ENCODE measurements at regions not wholly inside any gene's neighbourhood (a gene's known extent, or its start where the extent isn't known, plus 50 kb on each side); places are given as distances from the start of the nearest gene placed in this dataset.

DNA sequence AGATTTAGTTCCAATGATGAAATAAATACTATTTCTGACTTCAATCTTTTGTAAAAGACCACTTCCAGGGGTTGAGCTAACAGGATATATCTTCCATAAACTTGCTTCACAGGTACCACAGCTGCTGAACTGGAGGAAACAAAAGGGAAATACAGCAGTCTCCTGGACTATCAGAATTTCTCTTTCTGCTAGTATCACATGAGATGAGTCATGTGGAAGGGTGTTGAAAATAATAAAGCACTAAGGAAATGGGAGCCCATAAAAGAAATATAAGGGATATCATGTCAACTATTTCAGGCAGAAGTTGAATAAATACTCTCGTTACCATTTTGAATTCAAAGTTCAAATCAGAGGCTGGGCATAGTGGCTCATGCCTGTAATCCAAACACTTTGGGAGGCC lies 250.3 kb upstream of the NFE2L3 start:
- intact Hi-C loops (cut with DNase I), result loop anchor here (10.0 kb wide), 1 partner anchor 153 kb away; no protein-coding TSS in a partner anchor
- FAIRE-seq (no peak), DNase-seq (no peak)
- H3K27me3 ChIP-seq (ENCODE audit: control insufficient read depth, insufficient read depth, low read length), result no peaks in the 10 kb centered on the region
- H3K4me3 ChIP-seq (ENCODE audit: low read length in 3 of 3), result no peak overlapping the region
- no peak overlapping the region for H3K27ac ChIP-seq (ENCODE audit: low read depth in 2 of 2, low read length in 2 of 2)
- TF ChIP-seq, protein P1, sequence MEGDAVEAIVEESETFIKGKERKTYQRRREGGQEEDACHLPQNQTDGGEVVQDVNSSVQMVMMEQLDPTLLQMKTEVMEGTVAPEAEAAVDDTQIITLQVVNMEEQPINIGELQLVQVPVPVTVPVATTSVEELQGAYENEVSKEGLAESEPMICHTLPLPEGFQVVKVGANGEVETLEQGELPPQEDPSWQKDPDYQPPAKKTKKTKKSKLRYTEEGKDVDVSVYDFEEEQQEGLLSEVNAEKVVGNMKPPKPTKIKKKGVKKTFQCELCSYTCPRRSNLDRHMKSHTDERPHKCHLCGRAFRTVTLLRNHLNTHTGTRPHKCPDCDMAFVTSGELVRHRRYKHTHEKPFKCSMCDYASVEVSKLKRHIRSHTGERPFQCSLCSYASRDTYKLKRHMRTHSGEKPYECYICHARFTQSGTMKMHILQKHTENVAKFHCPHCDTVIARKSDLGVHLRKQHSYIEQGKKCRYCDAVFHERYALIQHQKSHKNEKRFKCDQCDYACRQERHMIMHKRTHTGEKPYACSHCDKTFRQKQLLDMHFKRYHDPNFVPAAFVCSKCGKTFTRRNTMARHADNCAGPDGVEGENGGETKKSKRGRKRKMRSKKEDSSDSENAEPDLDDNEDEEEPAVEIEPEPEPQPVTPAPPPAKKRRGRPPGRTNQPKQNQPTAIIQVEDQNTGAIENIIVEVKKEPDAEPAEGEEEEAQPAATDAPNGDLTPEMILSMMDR (IDR thresholded peaks at IDR 0.05; ENCODE audit: borderline replicate concordance, extremely low read depth, insufficient read depth), result no peak
- no peaks in the 10 kb centered on the region for H3K9me3 ChIP-seq (ENCODE audit: control insufficient read depth in 2 of 3, insufficient read depth in 1 of 3, low read length in 3 of 3)
- H3K4me1 ChIP-seq (ENCODE audit: control insufficient read depth in 2 of 3, insufficient read depth in 2 of 3, low read depth in 1 of 3, low read length in 3 of 3), result no peaks in the 10 kb centered on the region
- no peaks in the 10 kb centered on the region for H3K36me3 ChIP-seq (ENCODE audit: control insufficient read depth in 2 of 3, insufficient read depth in 3 of 3, low read length in 3 of 3)
- no peak overlapping the region for H3K9ac ChIP-seq (ENCODE audit: low read length in 3 of 3)

DNA sequence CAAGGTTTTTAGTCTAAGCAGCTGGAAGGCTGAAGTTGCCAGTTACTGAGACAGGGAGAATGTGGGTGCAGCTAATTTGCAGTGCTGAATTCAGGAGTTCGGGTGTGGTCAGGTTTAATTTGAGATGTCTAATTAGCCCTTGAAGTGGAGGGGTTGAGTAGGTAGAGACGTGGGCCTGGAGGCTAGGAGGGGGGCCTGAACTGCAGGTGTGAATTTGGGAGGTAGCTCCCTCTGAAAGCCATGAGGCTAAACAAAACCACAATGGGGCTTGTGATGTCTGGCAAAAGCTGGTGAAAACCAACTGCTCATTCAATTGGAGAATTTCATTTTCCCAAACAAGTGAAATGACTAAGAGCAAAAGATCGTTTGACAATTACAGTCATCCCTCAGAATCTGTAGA lies 246.0 kb upstream of the NFE2L3 start:
- Histone ChIP-seq H3K4me1 (ENCODE audit: control insufficient read depth in 2 of 3, insufficient read depth in 2 of 3, low read depth in 1 of 3, low read length in 3 of 3) (no peaks in the 10 kb centered on the region), H3K9ac (ENCODE audit: low read length in 3 of 3) (no peak overlapping the region), H3K9me3 (ENCODE audit: control insufficient read depth in 2 of 3, insufficient read depth in 1 of 3, low read length in 3 of 3) (no peaks in the 10 kb centered on the region), H3K36me3 (ENCODE audit: control insufficient read depth in 2 of 3, insufficient read depth in 3 of 3, low read length in 3 of 3) (no peaks in the 10 kb centered on the region), H3K4me3 (ENCODE audit: low read length in 3 of 3) (no peak overlapping the region), H3K27ac (ENCODE audit: low read depth in 2 of 2, low read length in 2 of 2) (no peak overlapping the region), H3K27me3 (ENCODE audit: control insufficient read depth, insufficient read depth, low read length) (no peaks in the 10 kb centered on the region)
- intact Hi-C loops (cut with DNase I), result loop anchor here (10.0 kb wide), 1 partner anchor 149 kb away; no protein-coding TSS in a partner anchor
- FAIRE-seq (no peak), DNase-seq (no peak)
- TF ChIP-seq, protein P1 (IDR thresholded peaks at IDR 0.05; ENCODE audit: borderline replicate concordance, extremely low read depth, insufficient read depth), result no peak

DNA sequence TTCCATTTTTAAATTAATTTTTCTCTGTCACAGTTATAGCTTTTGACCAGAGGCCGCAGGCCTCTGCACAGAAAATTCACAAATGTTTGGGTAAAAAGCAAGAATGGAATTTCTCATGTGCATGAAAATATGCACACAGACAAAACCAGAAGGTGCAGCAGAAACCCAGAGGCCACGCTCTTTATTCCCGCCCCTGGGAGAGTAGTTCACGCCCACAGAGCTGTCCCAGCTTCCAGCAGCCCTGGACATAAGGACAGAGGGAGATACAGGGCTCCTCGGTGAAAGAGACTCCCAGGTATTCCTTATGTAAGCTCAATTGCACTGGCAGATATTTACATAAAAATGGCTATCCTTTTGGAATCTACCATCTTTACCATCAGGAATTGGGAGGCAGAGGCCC lies 245.2 kb upstream of the NFE2L3 start:
- H3K9me3 ChIP-seq (ENCODE audit: control insufficient read depth in 2 of 3, insufficient read depth in 1 of 3, low read length in 3 of 3), result no peaks in the 10 kb centered on the region
- no peaks in the 10 kb centered on the region for H3K27me3 ChIP-seq (ENCODE audit: control insufficient read depth, insufficient read depth, low read length)
- H3K4me1 ChIP-seq (ENCODE audit: control insufficient read depth in 2 of 3, insufficient read depth in 2 of 3, low read depth in 1 of 3, low read length in 3 of 3), result no peaks in the 10 kb centered on the region
- H3K27ac ChIP-seq (ENCODE audit: low read depth in 2 of 2, low read length in 2 of 2), result no peak overlapping the region
- no peak for FAIRE-seq
- DNase-seq, result no peak
- intact Hi-C loops (cut with DNase I), result loop anchor here (10.0 kb wide), 1 partner anchor 148 kb away; no protein-coding TSS in a partner anchor
- H3K36me3 ChIP-seq (ENCODE audit: control insufficient read depth in 2 of 3, insufficient read depth in 3 of 3, low read length in 3 of 3), result no peaks in the 10 kb centered on the region
- TF ChIP-seq, protein P1 (IDR thresholded peaks at IDR 0.05; ENCODE audit: borderline replicate concordance, extremely low read depth, insufficient read depth), result no peak
- no peak overlapping the region for H3K4me3 ChIP-seq (ENCODE audit: low read length in 3 of 3)
- no peak overlapping the region for H3K9ac ChIP-seq (ENCODE audit: low read length in 3 of 3)

DNA sequence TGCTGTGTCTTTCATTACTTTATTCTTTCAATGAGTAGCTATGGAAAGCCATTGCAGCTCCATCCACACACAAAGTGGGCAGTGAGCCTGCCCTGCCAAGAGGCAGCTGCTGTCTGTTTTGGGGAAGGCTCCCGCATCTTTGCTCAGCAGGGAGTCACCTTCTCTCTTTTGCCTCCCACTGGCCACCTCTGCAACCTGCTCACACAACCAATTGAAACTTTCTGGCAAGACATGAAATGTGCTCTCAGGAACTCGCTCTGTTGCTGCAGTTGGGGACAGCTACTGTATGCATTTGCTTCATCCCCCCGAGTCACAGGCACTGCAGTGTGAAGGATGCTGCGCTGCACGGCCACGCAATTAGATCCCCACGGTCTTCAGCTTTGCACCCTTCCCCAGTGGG lies 244.8 kb upstream of the NFE2L3 start:
- Histone ChIP-seq H3K9ac (ENCODE audit: low read length in 3 of 3) (no peak overlapping the region), H3K27me3 (ENCODE audit: control insufficient read depth, insufficient read depth, low read length) (no peaks in the 10 kb centered on the region), H3K9me3 (ENCODE audit: control insufficient read depth in 2 of 3, insufficient read depth in 1 of 3, low read length in 3 of 3) (no peaks in the 10 kb centered on the region), H3K27ac (ENCODE audit: low read depth in 2 of 2, low read length in 2 of 2) (no peak overlapping the region), H3K4me1 (ENCODE audit: control insufficient read depth in 2 of 3, insufficient read depth in 2 of 3, low read depth in 1 of 3, low read length in 3 of 3) (no peaks in the 10 kb centered on the region), H3K4me3 (ENCODE audit: low read length in 3 of 3) (no peak overlapping the region), H3K36me3 (ENCODE audit: control insufficient read depth in 2 of 3, insufficient read depth in 3 of 3, low read length in 3 of 3) (no peaks in the 10 kb centered on the region)
- TF ChIP-seq, protein P1 (IDR thresholded peaks at IDR 0.05; ENCODE audit: borderline replicate concordance, extremely low read depth, insufficient read depth), result no peak
- no peak for FAIRE-seq
- DNase-seq, result no peak
- intact Hi-C loops (cut with DNase I), result loop anchor here (10.0 kb wide), 1 partner anchor 148 kb away; no protein-coding TSS in a partner anchor

Data from kidney (tissue), 13 donors.